ENCODE measurements at regions not wholly inside any gene's neighbourhood (a gene's known extent, or its start where the extent isn't known, plus 50 kb on each side); places are given as distances from the start of the nearest gene placed in this dataset.

GRCh38 chr3:64895991-64896895, 208.4 kb upstream of the ADAMTS9 start:
- H3K27ac ChIP-seq (ENCODE audit: low read depth, low read length), result no peak overlapping the region
- H3K4me1 ChIP-seq (ENCODE audit: insufficient read depth, low read length), result no peaks in the 10 kb centered on the region
- no peaks in the 10 kb centered on the region for H3K9me3 ChIP-seq (ENCODE audit: low read length)
- Mint-ChIP-seq H3K4me1 (no peaks in the 10 kb centered on the region), H3K4me3 (no peak overlapping the region), H3K27me3 (no peaks in the 10 kb centered on the region), H3K27ac (no peak overlapping the region), H3K36me3 (no peaks in the 10 kb centered on the region), H3K9me3 (peaks cover 2 to 8% (median 6%) of the 10 kb centered on the region in 5 donors)
- no peak for DNase-seq
- H3K4me3 ChIP-seq (ENCODE audit: low read length), result no peak overlapping the region
- no peaks in the 10 kb centered on the region for H3K36me3 ChIP-seq (ENCODE audit: insufficient read depth, low read length)
- POLR2A ChIA-PET, result no interaction called here
- H3K27me3 ChIP-seq (ENCODE audit: insufficient read depth, low read length, poor library complexity, severe bottlenecking), result no peaks in the 10 kb centered on the region
- CTCF ChIA-PET, result no interaction called here

GRCh38 chr3:64895106-64895990, 207.5 kb upstream of the ADAMTS9 start:
- POLR2A ChIA-PET, result no interaction called here

GRCh38 chr3:64894006-64894405, 206.2 kb upstream of the ADAMTS9 start:
- Mint-ChIP-seq H3K9me3 (peaks cover 2 to 11% (median 6%) of the 10 kb centered on the region in 5 donors), H3K4me1 (no peaks in the 10 kb centered on the region), H3K36me3 (no peaks in the 10 kb centered on the region), H3K4me3 (no peak overlapping the region), H3K27me3 (no peaks in the 10 kb centered on the region), H3K27ac (no peak overlapping the region)
- no peak overlapping the region for H3K4me3 ChIP-seq (ENCODE audit: low read length)
- no peak overlapping the region for H3K27ac ChIP-seq (ENCODE audit: low read depth, low read length)
- POLR2A ChIA-PET, result no interaction called here
- DNase-seq, result no peak
- no peaks in the 10 kb centered on the region for H3K9me3 ChIP-seq (ENCODE audit: low read length)
- CTCF ChIA-PET, result no interaction called here
- no peaks in the 10 kb centered on the region for H3K27me3 ChIP-seq (ENCODE audit: insufficient read depth, low read length, poor library complexity, severe bottlenecking)
- H3K36me3 ChIP-seq (ENCODE audit: insufficient read depth, low read length), result no peaks in the 10 kb centered on the region
- H3K4me1 ChIP-seq (ENCODE audit: insufficient read depth, low read length), result no peaks in the 10 kb centered on the region

More at GRCh38 chr3:64895106-64895990, 207.5 kb upstream of the ADAMTS9 start:
- no peaks in the 10 kb centered on the region for H3K9me3 ChIP-seq (ENCODE audit: low read length)
- CTCF ChIA-PET, result no interaction called here
- H3K4me1 Mint-ChIP-seq, result no peaks in the 10 kb centered on the region
- H3K4me1 ChIP-seq (ENCODE audit: insufficient read depth, low read length), result no peaks in the 10 kb centered on the region
- H3K36me3 ChIP-seq (ENCODE audit: insufficient read depth, low read length), result no peaks in the 10 kb centered on the region
- no peak for DNase-seq
- H3K27ac Mint-ChIP-seq, result no peak overlapping the region
- H3K27me3 ChIP-seq (ENCODE audit: insufficient read depth, low read length, poor library complexity, severe bottlenecking), result no peaks in the 10 kb centered on the region
- H3K9me3 Mint-ChIP-seq, result peaks cover 2 to 12% (median 6%) of the 10 kb centered on the region in 5 donors
- no peaks in the 10 kb centered on the region for H3K36me3 Mint-ChIP-seq
- no peaks in the 10 kb centered on the region for H3K27me3 Mint-ChIP-seq
- no peak overlapping the region for H3K4me3 Mint-ChIP-seq
- no peak overlapping the region for H3K27ac ChIP-seq (ENCODE audit: low read depth, low read length)
- no peak overlapping the region for H3K4me3 ChIP-seq (ENCODE audit: low read length)

- CTCF ChIA-PET, result no interaction called here
- Histone ChIP-seq H3K4me3 (ENCODE audit: low read length) (no peak overlapping the region), H3K27ac (ENCODE audit: low read depth, low read length) (no peak overlapping the region), H3K36me3 (ENCODE audit: insufficient read depth, low read length) (no peaks in the 10 kb centered on the region), H3K4me1 (ENCODE audit: insufficient read depth, low read length) (no peaks in the 10 kb centered on the region), H3K27me3 (ENCODE audit: insufficient read depth, low read length, poor library complexity, severe bottlenecking) (no peaks in the 10 kb centered on the region), H3K9me3 (ENCODE audit: low read length) (no peaks in the 10 kb centered on the region)
- no peak for DNase-seq
- H3K4me3 Mint-ChIP-seq, result no peak overlapping the region
- POLR2A ChIA-PET, result no interaction called here
- H3K27me3 Mint-ChIP-seq, result no peaks in the 10 kb centered on the region
- no peaks in the 10 kb centered on the region for H3K36me3 Mint-ChIP-seq
- peaks cover 2 to 11% (median 6%) of the 10 kb centered on the region in 5 donors for H3K9me3 Mint-ChIP-seq
- H3K27ac Mint-ChIP-seq, result no peak overlapping the region
- H3K4me1 Mint-ChIP-seq, result no peaks in the 10 kb centered on the region
Measured at GRCh38 chr3:64892671-64893309, 205.0 kb upstream of the ADAMTS9 start.

GRCh38 chr3:64891021-64891420, 203.2 kb upstream of the ADAMTS9 start:
- CTCF ChIA-PET, result no interaction called here
- POLR2A ChIA-PET, result no interaction called here

GRCh38 chr3:64890466-64890865, 202.7 kb upstream of the ADAMTS9 start:
- H3K27ac ChIP-seq (ENCODE audit: low read depth, low read length), result no peak overlapping the region
- H3K9me3 Mint-ChIP-seq, result peaks cover 3 to 17% (median 10%) of the 10 kb centered on the region in 5 donors
- H3K36me3 Mint-ChIP-seq, result no peaks in the 10 kb centered on the region
- no peaks in the 10 kb centered on the region for H3K36me3 ChIP-seq (ENCODE audit: insufficient read depth, low read length)
- no peak overlapping the region for H3K4me3 ChIP-seq (ENCODE audit: low read length)
- no peak for DNase-seq
- H3K4me3 Mint-ChIP-seq, result no peak overlapping the region
- ChIA-PET POLR2A (no interaction called here), CTCF (no interaction called here)
- no peaks in the 10 kb centered on the region for H3K4me1 ChIP-seq (ENCODE audit: insufficient read depth, low read length)
- H3K27ac Mint-ChIP-seq, result no peak overlapping the region
- H3K4me1 Mint-ChIP-seq, result no peaks in the 10 kb centered on the region
- H3K27me3 Mint-ChIP-seq, result no peaks in the 10 kb centered on the region
- H3K27me3 ChIP-seq (ENCODE audit: insufficient read depth, low read length, poor library complexity, severe bottlenecking), result no peaks in the 10 kb centered on the region
- no peaks in the 10 kb centered on the region for H3K9me3 ChIP-seq (ENCODE audit: low read length)

More at GRCh38 chr3:64891021-64891420, 203.2 kb upstream of the ADAMTS9 start:
- no peak overlapping the region for H3K27ac ChIP-seq (ENCODE audit: low read depth, low read length)
- no peaks in the 10 kb centered on the region for H3K27me3 ChIP-seq (ENCODE audit: insufficient read depth, low read length, poor library complexity, severe bottlenecking)
- Mint-ChIP-seq H3K27ac (no peak overlapping the region), H3K27me3 (no peaks in the 10 kb centered on the region), H3K36me3 (no peaks in the 10 kb centered on the region), H3K4me1 (no peaks in the 10 kb centered on the region), H3K9me3 (peaks cover 2 to 16% (median 10%) of the 10 kb centered on the region in 5 donors), H3K4me3 (no peak overlapping the region)
- H3K9me3 ChIP-seq (ENCODE audit: low read length), result no peaks in the 10 kb centered on the region
- H3K4me3 ChIP-seq (ENCODE audit: low read length), result no peak overlapping the region
- H3K36me3 ChIP-seq (ENCODE audit: insufficient read depth, low read length), result no peaks in the 10 kb centered on the region
- no peak for DNase-seq
- H3K4me1 ChIP-seq (ENCODE audit: insufficient read depth, low read length), result no peaks in the 10 kb centered on the region

- Histone ChIP-seq H3K36me3 (ENCODE audit: insufficient read depth, low read length) (no peaks in the 10 kb centered on the region), H3K4me1 (ENCODE audit: insufficient read depth, low read length) (no peaks in the 10 kb centered on the region), H3K4me3 (ENCODE audit: low read length) (no peak overlapping the region), H3K27me3 (ENCODE audit: insufficient read depth, low read length, poor library complexity, severe bottlenecking) (no peaks in the 10 kb centered on the region), H3K9me3 (ENCODE audit: low read length) (no peaks in the 10 kb centered on the region), H3K27ac (ENCODE audit: low read depth, low read length) (no peak overlapping the region)
- Mint-ChIP-seq H3K27me3 (no peaks in the 10 kb centered on the region), H3K27ac (no peak overlapping the region), H3K4me1 (no peaks in the 10 kb centered on the region), H3K36me3 (no peaks in the 10 kb centered on the region), H3K4me3 (no peak overlapping the region), H3K9me3 (peaks cover 3 to 17% (median 10%) of the 10 kb centered on the region in 5 donors)
- ChIA-PET POLR2A (no interaction called here), CTCF (no interaction called here)
- DNase-seq, result no peak
Measured at GRCh38 chr3:64890006-64890405, 202.2 kb upstream of the ADAMTS9 start.
